SK-N-SH (cell line): ENCODE measurements at regions not wholly inside any gene's neighbourhood (a gene's known extent, or its start where the extent isn't known, plus 50 kb on each side); places are given as distances from the start of the nearest gene placed in this dataset.

Experiments used
- CTCF ChIA-PET: fragments of 300-600, 350-600 bp; formaldehyde crosslinking; extraction: SDS; loops from one replicate; lab custom pipeline; 2021; lab: Yijun Ruan, JAX
- POLR2A ChIA-PET: fragments of 350-600 bp; sonication (Branson Sonifier 250); formaldehyde crosslinking; extraction: SDS; loops from one replicate; lab custom pipeline; 2020; ENCODE audit warnings: antibody characterized with exemption, inconsistent platforms; lab: Yijun Ruan, JAX
- DNase-seq: peaks from one replicate; pipeline ENCODE4 v3.0.0; 2012
- H2AFZ ChIP-seq: fragments of 200-600 bp; sonication (generic); 2 replicates; pipeline ENCODE4 v1.8.1; 2016; ENCODE audit warnings: antibody characterized with exemption, mild to moderate bottlenecking, low read depth
- H3F3A ChIP-seq: fragments of 200-600 bp; sonication (generic); replicated peaks from 2 replicates; pipeline ENCODE3; 2016; ENCODE audit warnings: antibody characterized with exemption, mild to moderate bottlenecking; ENCODE audit not compliant: insufficient read depth
- H3K27ac ChIP-seq, 2 experiments: fragments of 200-500 bp in 1 of 2; fragments of 200-600 bp in 1 of 2; sonication (Bioruptor generic) in 1 of 2; sonication (generic), shearing (Covaris generic) in 1 of 2; 2 replicates each; pipeline versions ENCODE4 v1.5.1 to v1.6.1; 2014 to 2016; ENCODE audit warnings: low read depth in 2 of 2, inconsistent platforms in 1 of 2, low read length in 1 of 2, mild to moderate bottlenecking in 1 of 2, mixed read lengths in 1 of 2
- H3K27me3 ChIP-seq: fragments of 200-600 bp; sonication (generic), shearing (Covaris generic); 2 replicates; pipeline ENCODE4 v1.6.1; 2016; ENCODE audit warnings: mixed run types; ENCODE audit not compliant: insufficient read depth
- H3K36me3 ChIP-seq, 2 experiments: fragments of 200-500 bp in 1 of 2; fragments of 200-600 bp in 1 of 2; sonication (Bioruptor generic) in 1 of 2; sonication (generic) in 1 of 2; replicated peaks in 1 of 2; 2 replicates each; pipeline versions ENCODE3 to v1.5.1; 2014 to 2016; ENCODE audit warnings: low read length in 1 of 2, mild to moderate bottlenecking in 1 of 2; ENCODE audit not compliant: insufficient read depth in 2 of 2, control insufficient read depth in 1 of 2
- H3K4me1 ChIP-seq, 2 experiments: fragments of 200-500 bp in 1 of 2; fragments of 200-600 bp in 1 of 2; sonication (Bioruptor generic) in 1 of 2; sonication (generic), shearing (Covaris generic) in 1 of 2; 2 replicates each; pipeline versions ENCODE4 v1.5.1 to v1.6.1; 2014 to 2016; ENCODE audit warnings: low read depth in 1 of 2, low read length in 1 of 2, mixed run types in 1 of 2; ENCODE audit not compliant: insufficient read depth in 2 of 2, control insufficient read depth in 1 of 2
- H3K4me2 ChIP-seq: fragments of 200-600 bp; sonication (generic), shearing (Covaris generic); 2 replicates; pipeline ENCODE4 v1.6.1; 2017; ENCODE audit warnings: mixed run types
- H3K4me3 ChIP-seq, 2 experiments: fragments of 200-500 bp in 1 of 2; fragments of 200-600 bp in 1 of 2; sonication (Bioruptor generic) in 1 of 2; sonication (generic), shearing (Covaris generic) in 1 of 2; 2 replicates each; pipeline versions ENCODE4 v1.5.1 to v1.8.1; 2014 to 2016; ENCODE audit warnings: low read depth in 2 of 2, inconsistent platforms in 1 of 2, low read length in 1 of 2, mild to moderate bottlenecking in 1 of 2, mixed read lengths in 1 of 2, moderate library complexity in 1 of 2
- H3K79me2 ChIP-seq: fragments of 200-600 bp; sonication (generic); 2 replicates; pipeline ENCODE4 v1.8.1; 2017; ENCODE audit warnings: mild to moderate bottlenecking; ENCODE audit not compliant: insufficient read depth
- H3K9ac ChIP-seq: fragments of 200-600 bp; sonication (generic); 2 replicates; pipeline ENCODE4 v1.6.1; 2017; ENCODE audit warnings: mixed run types
- H3K9me2 ChIP-seq: fragments of 200-600 bp; sonication (generic); 2 replicates; pipeline ENCODE4 v1.6.1; 2017; ENCODE audit warnings: mixed run types
- H3K9me3 ChIP-seq: fragments of 200-600 bp; sonication (generic); 2 replicates; pipeline ENCODE4 v1.6.1; 2017; ENCODE audit warnings: mixed run types, mild to moderate bottlenecking, moderate library complexity
- H4K20me1 ChIP-seq: fragments of 200-600 bp; sonication (generic); 2 replicates; pipeline ENCODE4 v1.6.1; 2017; ENCODE audit warnings: mild to moderate bottlenecking, mixed run types; ENCODE audit not compliant: insufficient read depth
- CHD2 ChIP-seq: fragments of 150-350 bp; IDR thresholded peaks from 2 replicates; pipeline ENCODE4 v1.6.1; 2018; ENCODE audit warnings: low read length; ENCODE audit not compliant: partially characterized antibody
- ELF1 ChIP-seq: IDR thresholded peaks from 2 replicates; pipeline ENCODE4 v1.4.0; 2012
- EP300 ChIP-seq, 2 experiments: IDR thresholded peaks; 2 replicates each; pipeline versions ENCODE4 v1.4.0 to v1.6.1; 2012; ENCODE audit warnings: borderline replicate concordance in 1 of 2, low read depth in 1 of 2, low read length in 1 of 2
- FOSL2 ChIP-seq: IDR thresholded peaks from 2 replicates; pipeline ENCODE4 v1.4.0; 2012; ENCODE audit warnings: low read depth, mild to moderate bottlenecking, moderate library complexity, borderline replicate concordance
- GATA2 ChIP-seq: sonication (generic); formaldehyde crosslinking; IDR thresholded peaks from 2 replicates; pipeline ENCODE4 v1.5.0; 2020; ENCODE audit warnings: mild to moderate bottlenecking, missing genetic modification reagents
- NFIC ChIP-seq: IDR thresholded peaks from 2 replicates; pipeline ENCODE4 v1.4.0; 2012; ENCODE audit warnings: borderline replicate concordance
- NRF1 ChIP-seq: IDR thresholded peaks from 2 replicates; pipeline ENCODE4 v1.6.1; 2012; ENCODE audit warnings: low read depth, mild to moderate bottlenecking, low read length
- RAD21 ChIP-seq: IDR thresholded peaks from 2 replicates; pipeline ENCODE4 v1.6.1; 2012; ENCODE audit warnings: mild to moderate bottlenecking, low read length
- RCOR1 ChIP-seq: fragments of 150-350 bp; IDR thresholded peaks from 2 replicates; pipeline ENCODE4 v1.6.1; 2017; ENCODE audit warnings: antibody characterized with exemption, low read length
- RXRA ChIP-seq: IDR thresholded peaks from 2 replicates; pipeline ENCODE4 v1.4.0; 2012; ENCODE audit warnings: low read depth, mild to moderate bottlenecking, borderline replicate concordance
- SIN3A ChIP-seq: IDR thresholded peaks from 2 replicates; pipeline ENCODE4 v1.6.1; 2012; ENCODE audit warnings: low read depth, mild to moderate bottlenecking, low read length, moderate library complexity, borderline replicate concordance
- TAF1 ChIP-seq: IDR thresholded peaks from 2 replicates; pipeline ENCODE4 v1.6.1; 2012; ENCODE audit warnings: low read depth, mild to moderate bottlenecking, low read length, moderate library complexity, borderline replicate concordance
- TCF12 ChIP-seq: IDR thresholded peaks from 2 replicates; pipeline ENCODE4 v1.4.0; 2012
- TEAD4 ChIP-seq: IDR thresholded peaks from 2 replicates; pipeline ENCODE4 v1.4.0; 2012; ENCODE audit warnings: mild to moderate bottlenecking, borderline replicate concordance; ENCODE audit not compliant: insufficient read depth
- WGBS: methylation state at CpG from one replicate; pipeline ENCODE4 v1.1.6; 2017; ENCODE audit warnings: low lambda C conversion rate; 5-methylcytosine and 5-hydroxymethylcytosine counted together
- TF ChIP-seq, protein P1 (sequence below): fragments of 150-350 bp; IDR thresholded peaks from 2 replicates; pipeline ENCODE4 v1.6.1; 2017; ENCODE audit warnings: antibody characterized with exemption, low read length, low read depth, borderline replicate concordance
- TF ChIP-seq, protein P2 (sequence below): IDR thresholded peaks from 2 replicates; pipeline ENCODE4 v1.4.0; 2012; ENCODE audit warnings: low read depth, borderline replicate concordance
- TF ChIP-seq, protein P3 (sequence below): IDR thresholded peaks from 2 replicates; pipeline ENCODE4 v1.6.1; 2012; ENCODE audit warnings: mild to moderate bottlenecking, low read depth, low read length, moderate library complexity
- TF ChIP-seq, protein P4 (sequence below): IDR thresholded peaks from 2 replicates; pipeline ENCODE4 v1.4.0; 2012; ENCODE audit warnings: low read depth
- TF ChIP-seq, protein P5 (sequence below): fragments of 200-600 bp; sonication (generic); IDR thresholded peaks from 2 replicates; pipeline ENCODE4 v1.6.1; 2017; ENCODE audit warnings: antibody characterized with exemption, mild to moderate bottlenecking, moderate library complexity

DNA sequence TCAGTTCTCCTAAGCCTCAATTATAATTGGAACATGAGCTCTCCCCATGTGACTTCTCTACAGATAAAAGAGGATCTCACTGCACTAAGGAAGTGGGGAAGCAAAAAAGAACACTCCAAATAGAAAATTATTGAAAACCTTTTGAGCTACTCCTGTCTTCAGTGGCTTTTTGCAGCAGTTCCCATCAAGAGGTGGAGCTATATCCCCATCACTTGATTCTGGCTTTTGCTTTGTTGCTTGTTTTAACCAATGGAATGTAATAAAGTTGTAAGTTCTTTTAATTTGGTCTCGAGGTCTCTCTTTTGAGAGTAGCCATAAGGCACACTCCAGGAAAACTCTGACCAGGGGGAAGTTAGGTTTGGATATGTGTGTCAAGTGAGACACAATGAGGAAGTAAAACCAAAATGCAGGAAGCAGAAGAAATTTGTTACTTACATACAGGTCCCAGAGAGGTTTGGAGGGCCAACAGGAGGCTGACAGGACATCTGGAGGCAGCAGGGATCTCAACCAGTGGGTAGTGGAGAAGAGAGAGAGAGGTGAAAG, 569.4 kb downstream of the HTR7 start:
- ChIA-PET CTCF (no interaction called here), POLR2A (no interaction called here)
- no peak for TF ChIP-seq SIN3A
- TF ChIP-seq RCOR1: no peak
- TF ChIP-seq RXRA: no peak
- no peak for TF ChIP-seq NFIC
- TF ChIP-seq TEAD4: no peak
- TF ChIP-seq, protein P1, sequence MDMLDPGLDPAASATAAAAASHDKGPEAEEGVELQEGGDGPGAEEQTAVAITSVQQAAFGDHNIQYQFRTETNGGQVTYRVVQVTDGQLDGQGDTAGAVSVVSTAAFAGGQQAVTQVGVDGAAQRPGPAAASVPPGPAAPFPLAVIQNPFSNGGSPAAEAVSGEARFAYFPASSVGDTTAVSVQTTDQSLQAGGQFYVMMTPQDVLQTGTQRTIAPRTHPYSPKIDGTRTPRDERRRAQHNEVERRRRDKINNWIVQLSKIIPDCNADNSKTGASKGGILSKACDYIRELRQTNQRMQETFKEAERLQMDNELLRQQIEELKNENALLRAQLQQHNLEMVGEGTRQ: no peak
- TF ChIP-seq EP300 (IDR thresholded peaks at IDR 0.05; ENCODE audit: borderline replicate concordance in 1 of 2, low read depth in 1 of 2, low read length in 1 of 2): no peak
- no peak for TF ChIP-seq CHD2
- TF ChIP-seq TCF12: no peak
- no peak for TF ChIP-seq RAD21
- TF ChIP-seq, protein P2, sequence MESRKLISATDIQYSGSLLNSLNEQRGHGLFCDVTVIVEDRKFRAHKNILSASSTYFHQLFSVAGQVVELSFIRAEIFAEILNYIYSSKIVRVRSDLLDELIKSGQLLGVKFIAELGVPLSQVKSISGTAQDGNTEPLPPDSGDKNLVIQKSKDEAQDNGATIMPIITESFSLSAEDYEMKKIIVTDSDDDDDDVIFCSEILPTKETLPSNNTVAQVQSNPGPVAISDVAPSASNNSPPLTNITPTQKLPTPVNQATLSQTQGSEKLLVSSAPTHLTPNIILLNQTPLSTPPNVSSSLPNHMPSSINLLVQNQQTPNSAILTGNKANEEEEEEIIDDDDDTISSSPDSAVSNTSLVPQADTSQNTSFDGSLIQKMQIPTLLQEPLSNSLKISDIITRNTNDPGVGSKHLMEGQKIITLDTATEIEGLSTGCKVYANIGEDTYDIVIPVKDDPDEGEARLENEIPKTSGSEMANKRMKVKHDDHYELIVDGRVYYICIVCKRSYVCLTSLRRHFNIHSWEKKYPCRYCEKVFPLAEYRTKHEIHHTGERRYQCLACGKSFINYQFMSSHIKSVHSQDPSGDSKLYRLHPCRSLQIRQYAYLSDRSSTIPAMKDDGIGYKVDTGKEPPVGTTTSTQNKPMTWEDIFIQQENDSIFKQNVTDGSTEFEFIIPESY: no peak
- no peak for TF ChIP-seq FOSL2
- no peaks in the 10 kb centered on the region for H3K79me2 ChIP-seq
- H3K4me2 ChIP-seq: no peak overlapping the region
- no peak overlapping the region for H3K9ac ChIP-seq
- no peaks in the 10 kb centered on the region for H3K36me3 ChIP-seq
- WGBS: 0% methylated on average over 1 of the region's 1 CpG
- H3K27ac ChIP-seq: no peak overlapping the region
- H3K27me3 ChIP-seq: no peaks in the 10 kb centered on the region; the same call in 1 of the 2 replicates
- H3K4me3 ChIP-seq: no peak overlapping the region
- no peaks in the 10 kb centered on the region for H3F3A ChIP-seq
- DNase-seq: no peak
- no peaks in the 10 kb centered on the region for H3K9me2 ChIP-seq
- H2AFZ ChIP-seq: no peak overlapping the region
- no peaks in the 10 kb centered on the region for H4K20me1 ChIP-seq
- no peaks in the 10 kb centered on the region for H3K9me3 ChIP-seq
- H3K4me1 ChIP-seq: no peaks in the 10 kb centered on the region

DNA sequence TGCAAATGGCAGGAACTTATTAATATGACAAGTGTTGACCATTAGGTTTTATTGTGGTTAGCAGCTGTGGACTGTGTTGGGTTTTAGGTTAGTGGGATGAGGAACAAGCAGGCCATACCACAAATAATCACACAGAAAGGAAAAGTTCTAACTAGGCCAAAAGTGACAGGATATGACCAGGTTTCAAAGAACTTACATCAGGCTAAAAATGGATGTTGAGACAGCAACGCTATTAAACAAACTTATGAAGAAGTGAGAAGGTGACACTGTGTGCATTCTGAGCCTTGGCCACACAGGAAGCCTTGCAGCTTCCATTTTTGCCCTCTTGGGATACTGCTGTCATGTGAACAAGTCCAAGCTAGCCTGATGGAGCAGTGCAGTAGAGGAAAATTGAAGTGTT, 568.8 kb downstream of the HTR7 start:
- no peak overlapping the region for H3K4me2 ChIP-seq
- no peaks in the 10 kb centered on the region for H3K9me2 ChIP-seq
- H3K79me2 ChIP-seq: no peaks in the 10 kb centered on the region
- POLR2A ChIA-PET: no interaction called here
- H4K20me1 ChIP-seq: no peaks in the 10 kb centered on the region
- H3K9me3 ChIP-seq: no peaks in the 10 kb centered on the region
- no peak overlapping the region for H2AFZ ChIP-seq
- H3K4me3 ChIP-seq: no peak overlapping the region
- H3K4me1 ChIP-seq: no peaks in the 10 kb centered on the region
- CTCF ChIA-PET: no interaction called here
- no peaks in the 10 kb centered on the region for H3F3A ChIP-seq
- no peaks in the 10 kb centered on the region; the same call in 1 of the 2 replicates for H3K27me3 ChIP-seq
- WGBS: 0% methylated on average over 1 of the region's 1 CpG
- no peak overlapping the region for H3K27ac ChIP-seq
- H3K9ac ChIP-seq: no peak overlapping the region
- no peak for DNase-seq
- no peaks in the 10 kb centered on the region for H3K36me3 ChIP-seq
- TF ChIP-seq SIN3A (no peak), GATA2 (CRISPR knock-in tag) (no peak), TEAD4 (no peak), TAF1 (no peak), NRF1 (no peak), EP300 (IDR thresholded peaks at IDR 0.05; ENCODE audit: borderline replicate concordance in 1 of 2, low read depth in 1 of 2, low read length in 1 of 2) (no peak), ELF1 (no peak), NFIC (no peak), RCOR1 (no peak), TCF12 (no peak)
- TF ChIP-seq, protein P3, sequence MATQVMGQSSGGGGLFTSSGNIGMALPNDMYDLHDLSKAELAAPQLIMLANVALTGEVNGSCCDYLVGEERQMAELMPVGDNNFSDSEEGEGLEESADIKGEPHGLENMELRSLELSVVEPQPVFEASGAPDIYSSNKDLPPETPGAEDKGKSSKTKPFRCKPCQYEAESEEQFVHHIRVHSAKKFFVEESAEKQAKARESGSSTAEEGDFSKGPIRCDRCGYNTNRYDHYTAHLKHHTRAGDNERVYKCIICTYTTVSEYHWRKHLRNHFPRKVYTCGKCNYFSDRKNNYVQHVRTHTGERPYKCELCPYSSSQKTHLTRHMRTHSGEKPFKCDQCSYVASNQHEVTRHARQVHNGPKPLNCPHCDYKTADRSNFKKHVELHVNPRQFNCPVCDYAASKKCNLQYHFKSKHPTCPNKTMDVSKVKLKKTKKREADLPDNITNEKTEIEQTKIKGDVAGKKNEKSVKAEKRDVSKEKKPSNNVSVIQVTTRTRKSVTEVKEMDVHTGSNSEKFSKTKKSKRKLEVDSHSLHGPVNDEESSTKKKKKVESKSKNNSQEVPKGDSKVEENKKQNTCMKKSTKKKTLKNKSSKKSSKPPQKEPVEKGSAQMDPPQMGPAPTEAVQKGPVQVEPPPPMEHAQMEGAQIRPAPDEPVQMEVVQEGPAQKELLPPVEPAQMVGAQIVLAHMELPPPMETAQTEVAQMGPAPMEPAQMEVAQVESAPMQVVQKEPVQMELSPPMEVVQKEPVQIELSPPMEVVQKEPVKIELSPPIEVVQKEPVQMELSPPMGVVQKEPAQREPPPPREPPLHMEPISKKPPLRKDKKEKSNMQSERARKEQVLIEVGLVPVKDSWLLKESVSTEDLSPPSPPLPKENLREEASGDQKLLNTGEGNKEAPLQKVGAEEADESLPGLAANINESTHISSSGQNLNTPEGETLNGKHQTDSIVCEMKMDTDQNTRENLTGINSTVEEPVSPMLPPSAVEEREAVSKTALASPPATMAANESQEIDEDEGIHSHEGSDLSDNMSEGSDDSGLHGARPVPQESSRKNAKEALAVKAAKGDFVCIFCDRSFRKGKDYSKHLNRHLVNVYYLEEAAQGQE: no peak
- TF ChIP-seq, protein P4, sequence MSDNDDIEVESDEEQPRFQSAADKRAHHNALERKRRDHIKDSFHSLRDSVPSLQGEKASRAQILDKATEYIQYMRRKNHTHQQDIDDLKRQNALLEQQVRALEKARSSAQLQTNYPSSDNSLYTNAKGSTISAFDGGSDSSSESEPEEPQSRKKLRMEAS: no peak
- TF ChIP-seq, protein P5, sequence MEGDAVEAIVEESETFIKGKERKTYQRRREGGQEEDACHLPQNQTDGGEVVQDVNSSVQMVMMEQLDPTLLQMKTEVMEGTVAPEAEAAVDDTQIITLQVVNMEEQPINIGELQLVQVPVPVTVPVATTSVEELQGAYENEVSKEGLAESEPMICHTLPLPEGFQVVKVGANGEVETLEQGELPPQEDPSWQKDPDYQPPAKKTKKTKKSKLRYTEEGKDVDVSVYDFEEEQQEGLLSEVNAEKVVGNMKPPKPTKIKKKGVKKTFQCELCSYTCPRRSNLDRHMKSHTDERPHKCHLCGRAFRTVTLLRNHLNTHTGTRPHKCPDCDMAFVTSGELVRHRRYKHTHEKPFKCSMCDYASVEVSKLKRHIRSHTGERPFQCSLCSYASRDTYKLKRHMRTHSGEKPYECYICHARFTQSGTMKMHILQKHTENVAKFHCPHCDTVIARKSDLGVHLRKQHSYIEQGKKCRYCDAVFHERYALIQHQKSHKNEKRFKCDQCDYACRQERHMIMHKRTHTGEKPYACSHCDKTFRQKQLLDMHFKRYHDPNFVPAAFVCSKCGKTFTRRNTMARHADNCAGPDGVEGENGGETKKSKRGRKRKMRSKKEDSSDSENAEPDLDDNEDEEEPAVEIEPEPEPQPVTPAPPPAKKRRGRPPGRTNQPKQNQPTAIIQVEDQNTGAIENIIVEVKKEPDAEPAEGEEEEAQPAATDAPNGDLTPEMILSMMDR: no peak
